NCI-H128 (cell line): ENCODE measurements at regions not wholly inside any gene's neighbourhood (a gene's known extent, or its start where the extent isn't known, plus 50 kb on each side); places are given as distances from the start of the nearest gene placed in this dataset.

ENCODE experiments used
- DNase-seq: peaks from one replicate; lab custom pipeline; 2025; ENCODE audit not compliant: unreplicated experiment; lab: John Stamatoyannopoulos, UW

DNA sequence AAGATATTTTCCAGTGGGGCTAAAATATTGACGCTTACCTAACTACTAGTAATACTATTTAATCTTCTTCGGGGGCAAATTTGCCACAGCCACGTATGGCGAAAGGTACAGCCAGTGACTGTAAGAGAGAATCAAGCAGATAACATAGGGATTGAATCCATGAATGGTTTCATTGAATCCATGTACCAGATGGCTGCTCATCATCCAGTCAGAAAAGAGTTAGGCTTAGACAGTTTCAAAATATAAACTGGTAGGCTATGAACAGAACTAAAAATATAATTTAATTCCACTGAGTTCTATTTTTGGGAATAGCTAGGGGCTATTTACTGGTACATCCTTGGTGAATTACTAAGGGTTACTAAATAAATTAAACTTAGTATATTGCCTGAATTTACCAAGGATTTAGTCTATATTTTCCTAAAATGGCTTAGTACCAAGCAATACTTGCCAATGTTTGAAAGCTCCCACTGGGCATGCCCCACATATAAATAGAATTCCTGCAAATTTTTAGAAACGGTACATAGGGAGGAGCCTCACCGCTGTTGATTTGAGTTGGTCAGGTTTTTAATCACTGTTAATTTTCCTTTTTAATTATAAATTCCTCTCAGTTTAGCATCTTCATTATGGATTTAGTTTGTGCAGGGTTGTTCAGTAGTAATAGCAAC lies 55.8 kb upstream of the VLDLR start:
- no peak for DNase-seq

DNA sequence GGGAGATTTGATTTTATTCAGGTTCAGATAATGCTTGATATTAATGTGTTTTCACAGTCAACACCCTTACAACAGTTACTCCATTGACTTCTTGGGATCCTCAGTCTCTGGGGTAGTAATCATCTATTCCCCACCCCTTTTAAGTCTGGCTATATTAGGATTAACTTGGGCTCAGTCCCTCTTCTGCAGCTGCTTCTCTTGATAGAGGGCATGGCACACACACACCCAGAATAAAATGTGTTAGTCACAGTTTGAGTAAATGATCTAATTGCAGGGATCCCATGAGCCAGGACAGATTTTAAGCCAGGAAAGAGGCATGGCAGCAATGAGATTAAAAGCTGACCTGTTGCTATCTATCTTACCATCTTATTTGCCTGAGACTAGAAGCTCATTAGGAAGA lies 53.7 kb upstream of the VLDLR start:
- no peak for DNase-seq

GRCh38 chr9:2568689-2569088 lies 52.9 kb upstream of the VLDLR start:
- DNase-seq = no peak

DNA sequence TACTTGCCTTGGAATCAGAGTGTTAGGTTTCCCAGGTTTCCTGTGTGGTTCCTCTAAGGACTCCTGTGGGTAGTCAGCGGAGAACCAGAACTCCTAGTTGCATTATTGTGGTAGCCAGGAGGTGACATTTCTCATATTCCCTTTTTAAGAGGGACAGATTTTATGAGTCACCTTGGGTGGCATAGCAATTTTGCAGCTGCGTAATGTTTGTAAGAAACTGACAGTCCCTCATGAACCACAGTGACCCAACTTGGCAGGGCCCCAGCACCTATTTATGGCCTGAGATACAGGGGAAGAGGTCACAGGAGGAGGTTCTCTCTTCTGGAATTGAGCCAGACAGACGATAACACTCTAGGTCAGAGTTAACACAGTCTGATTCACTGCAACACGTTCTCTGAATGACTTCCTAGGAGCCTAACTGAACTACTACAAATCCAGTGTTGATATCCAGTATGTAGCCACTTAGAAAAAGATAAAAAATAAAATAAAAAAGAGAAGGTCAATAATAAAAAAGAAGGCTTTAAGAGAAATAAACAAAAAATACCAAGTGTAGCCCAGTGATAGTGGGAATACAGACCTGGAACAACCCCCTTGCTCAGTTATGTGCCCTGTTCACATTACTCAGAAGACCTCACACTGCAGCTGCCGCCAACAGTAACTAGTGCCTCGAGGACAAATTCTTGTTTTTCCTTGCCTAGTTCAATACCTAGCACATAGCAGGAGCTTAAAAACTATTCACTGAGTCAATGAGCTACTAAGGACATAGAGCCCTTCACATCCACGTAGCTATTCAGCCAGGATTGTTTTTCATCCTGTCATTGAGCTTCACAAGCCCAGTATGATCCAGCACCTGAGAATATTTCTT lies 50.7 kb upstream of the VLDLR start:
- no peak for DNase-seq
